DND-41 (cell line): ENCODE measurements at regions not wholly inside any gene's neighbourhood (a gene's known extent, or its start where the extent isn't known, plus 50 kb on each side); places are given as distances from the start of the nearest gene placed in this dataset.

ENCODE experiments used
- EZH2 ChIP-seq: IDR thresholded peaks from 3 replicates; pipeline ENCODE4 v1.6.1; 2012; ENCODE audit warnings: borderline replicate concordance, low read depth, mild to moderate bottlenecking, moderate library complexity, low read length, inconsistent platforms; ENCODE audit not compliant: severe bottlenecking
- TF ChIP-seq, protein P1 (sequence below): IDR thresholded peaks from 2 replicates; pipeline ENCODE4 v1.5.1; 2012; ENCODE audit warnings: borderline replicate concordance, low read length, moderate library complexity, mild to moderate bottlenecking; ENCODE audit not compliant: poor library complexity, severe bottlenecking; ENCODE audit errors: extremely low read depth

DNA sequence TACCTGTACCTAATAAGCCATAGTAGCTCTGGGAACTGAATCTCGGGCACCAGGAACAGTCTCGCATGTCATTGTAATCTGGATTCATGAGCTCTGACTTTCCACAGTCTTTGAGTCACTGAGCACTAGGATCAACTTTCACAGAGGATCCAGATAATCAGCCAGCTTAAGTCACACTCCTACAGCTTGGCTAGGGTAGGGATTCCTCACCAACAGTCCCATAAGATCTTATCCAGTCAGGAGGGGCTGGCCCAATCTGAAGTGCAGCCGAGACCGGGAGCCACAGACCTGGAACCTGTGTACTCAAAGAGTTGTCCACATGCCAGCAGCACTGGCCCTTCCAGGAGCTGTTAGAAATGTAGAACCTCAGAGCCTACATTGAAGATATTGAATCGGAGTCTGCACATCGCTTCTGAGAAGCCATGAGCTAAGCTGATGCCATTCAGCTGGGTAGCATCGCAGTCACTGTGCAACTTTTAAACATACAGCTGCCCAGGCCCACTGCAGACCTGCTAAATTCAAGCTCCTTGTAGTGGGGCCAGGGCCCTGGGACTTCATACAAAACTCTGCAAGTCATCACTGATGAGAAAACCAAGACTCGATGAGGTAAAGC is 538.8 kb upstream of the B3GAT1 start:
- TF ChIP-seq EZH2, result no peak
- TF ChIP-seq, protein P1, sequence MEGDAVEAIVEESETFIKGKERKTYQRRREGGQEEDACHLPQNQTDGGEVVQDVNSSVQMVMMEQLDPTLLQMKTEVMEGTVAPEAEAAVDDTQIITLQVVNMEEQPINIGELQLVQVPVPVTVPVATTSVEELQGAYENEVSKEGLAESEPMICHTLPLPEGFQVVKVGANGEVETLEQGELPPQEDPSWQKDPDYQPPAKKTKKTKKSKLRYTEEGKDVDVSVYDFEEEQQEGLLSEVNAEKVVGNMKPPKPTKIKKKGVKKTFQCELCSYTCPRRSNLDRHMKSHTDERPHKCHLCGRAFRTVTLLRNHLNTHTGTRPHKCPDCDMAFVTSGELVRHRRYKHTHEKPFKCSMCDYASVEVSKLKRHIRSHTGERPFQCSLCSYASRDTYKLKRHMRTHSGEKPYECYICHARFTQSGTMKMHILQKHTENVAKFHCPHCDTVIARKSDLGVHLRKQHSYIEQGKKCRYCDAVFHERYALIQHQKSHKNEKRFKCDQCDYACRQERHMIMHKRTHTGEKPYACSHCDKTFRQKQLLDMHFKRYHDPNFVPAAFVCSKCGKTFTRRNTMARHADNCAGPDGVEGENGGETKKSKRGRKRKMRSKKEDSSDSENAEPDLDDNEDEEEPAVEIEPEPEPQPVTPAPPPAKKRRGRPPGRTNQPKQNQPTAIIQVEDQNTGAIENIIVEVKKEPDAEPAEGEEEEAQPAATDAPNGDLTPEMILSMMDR, result no peak
